Osteoblast (primary cell): ENCODE measurements at regions not wholly inside any gene's neighbourhood (a gene's known extent, or its start where the extent isn't known, plus 50 kb on each side); places are given as distances from the start of the nearest gene placed in this dataset.

ENCODE experiments used
- DNase-seq: peaks from one replicate; pipeline ENCODE4 v3.0.0; 2011; ENCODE audit warnings: low spot score, mixed read lengths; ENCODE audit not compliant: insufficient read length; ENCODE audit errors: missing footprints
- H2AFZ ChIP-seq: 2 replicates; pipeline ENCODE4 v1.6.0; 2011; ENCODE audit warnings: mild to moderate bottlenecking, low read length
- H3K27ac ChIP-seq: 2 replicates; pipeline ENCODE4 v1.5.1; 2011; ENCODE audit warnings: mild to moderate bottlenecking, low read depth, low read length, moderate library complexity
- H3K27me3 ChIP-seq: 2 replicates; pipeline ENCODE4 v1.6.0; 2012; ENCODE audit warnings: mild to moderate bottlenecking, control low read depth, inconsistent platforms, low read length, moderate library complexity; ENCODE audit not compliant: insufficient read depth
- H3K36me3 ChIP-seq: 2 replicates; pipeline ENCODE4 v1.5.1; 2011; ENCODE audit warnings: mild to moderate bottlenecking, low read length, control low read depth, moderate library complexity; ENCODE audit not compliant: insufficient read depth
- H3K4me1 ChIP-seq: 2 replicates; pipeline ENCODE4 v1.5.1; 2011; ENCODE audit warnings: mild to moderate bottlenecking, low read length, control low read depth, moderate library complexity; ENCODE audit not compliant: insufficient read depth
- H3K4me2 ChIP-seq: 2 replicates; pipeline ENCODE4 v1.6.0; 2011; ENCODE audit warnings: mild to moderate bottlenecking, low read length; ENCODE audit not compliant: insufficient read depth
- H3K4me3 ChIP-seq: fragments of 200-600 bp; sonication (generic); 3 replicates; pipeline ENCODE4 v1.5.1; 2012; ENCODE audit warnings: mild to moderate bottlenecking, low read length, inconsistent platforms; ENCODE audit not compliant: insufficient read depth
- H3K79me2 ChIP-seq: 2 replicates; pipeline ENCODE4 v1.6.0; 2012; ENCODE audit warnings: mild to moderate bottlenecking, low read length, control low read depth, inconsistent platforms; ENCODE audit not compliant: insufficient read depth
- H3K9me3 ChIP-seq: 2 replicates; pipeline ENCODE4 v1.5.1; 2011; ENCODE audit warnings: low read depth, low read length, control low read depth
- H4K20me1 ChIP-seq: 2 replicates; pipeline ENCODE4 v1.6.0; 2012; ENCODE audit warnings: mild to moderate bottlenecking, low read length, control low read depth; ENCODE audit not compliant: insufficient read depth
- CTCF ChIP-seq: IDR thresholded peaks from 2 replicates; pipeline ENCODE4 v1.5.1; 2011; ENCODE audit warnings: mild to moderate bottlenecking, low read depth, low read length, moderate library complexity; ENCODE audit errors: extremely low read depth

GRCh38 chr12:83468988-83469908 is 782.5 kb downstream of the TMTC2 start:
- Histone ChIP-seq H3K79me2 (no peaks in the 10 kb centered on the region), H3K4me3 (no peak overlapping the region), H3K27me3 (no peaks in the 10 kb centered on the region), H2AFZ (no peak overlapping the region), H3K4me2 (no peak overlapping the region), H3K36me3 (no peaks in the 10 kb centered on the region), H3K9me3 (no peaks in the 10 kb centered on the region), H4K20me1 (no peaks in the 10 kb centered on the region), H3K4me1 (no peaks in the 10 kb centered on the region), H3K27ac (no peak overlapping the region)
- TF ChIP-seq CTCF: no peak
- DNase-seq: no peak

- no peak overlapping the region for H2AFZ ChIP-seq
- no peak overlapping the region for H3K4me2 ChIP-seq
- no peak overlapping the region for H3K4me3 ChIP-seq
- H3K4me1 ChIP-seq: no peaks in the 10 kb centered on the region
- H3K79me2 ChIP-seq: no peaks in the 10 kb centered on the region
- DNase-seq: no peak
- no peaks in the 10 kb centered on the region for H3K9me3 ChIP-seq
- no peaks in the 10 kb centered on the region for H4K20me1 ChIP-seq
- no peak overlapping the region for H3K27ac ChIP-seq
- H3K36me3 ChIP-seq: no peaks in the 10 kb centered on the region
- no peak for TF ChIP-seq CTCF
- no peaks in the 10 kb centered on the region for H3K27me3 ChIP-seq
Observed at GRCh38 chr12:83465632-83466031, 778.9 kb downstream of the TMTC2 start.

GRCh38 chr12:83462419-83462818 is 775.7 kb downstream of the TMTC2 start:
- H2AFZ ChIP-seq: no peak overlapping the region
- no peak for TF ChIP-seq CTCF
- H3K27me3 ChIP-seq: no peaks in the 10 kb centered on the region
- no peak overlapping the region for H3K4me2 ChIP-seq
- no peaks in the 10 kb centered on the region for H3K79me2 ChIP-seq
- no peaks in the 10 kb centered on the region for H3K4me1 ChIP-seq
- no peaks in the 10 kb centered on the region for H3K9me3 ChIP-seq
- no peak overlapping the region for H3K27ac ChIP-seq
- no peaks in the 10 kb centered on the region for H3K36me3 ChIP-seq
- DNase-seq: no peak
- H4K20me1 ChIP-seq: no peaks in the 10 kb centered on the region
- no peak overlapping the region for H3K4me3 ChIP-seq

GRCh38 chr12:83461336-83461935 is 774.7 kb downstream of the TMTC2 start:
- no peak overlapping the region for H3K4me3 ChIP-seq
- no peak overlapping the region for H2AFZ ChIP-seq
- H3K9me3 ChIP-seq: no peaks in the 10 kb centered on the region
- H3K4me2 ChIP-seq: no peak overlapping the region
- no peaks in the 10 kb centered on the region for H3K79me2 ChIP-seq
- H3K27ac ChIP-seq: no peak overlapping the region
- H4K20me1 ChIP-seq: no peaks in the 10 kb centered on the region
- no peaks in the 10 kb centered on the region for H3K36me3 ChIP-seq
- H3K4me1 ChIP-seq: no peaks in the 10 kb centered on the region
- H3K27me3 ChIP-seq: no peaks in the 10 kb centered on the region
- TF ChIP-seq CTCF: no peak
- no peak for DNase-seq
